Stomach smooth muscle (tissue), 2 donors: ENCODE measurements at regions not wholly inside any gene's neighbourhood (a gene's known extent, or its start where the extent isn't known, plus 50 kb on each side); places are given as distances from the start of the nearest gene placed in this dataset.

Source experiments
- H3K27ac ChIP-seq: one replicate; pipeline ENCODE4 v1.7.0; 2013; ENCODE audit warnings: mild to moderate bottlenecking, low read length, inconsistent platforms
- H3K27me3 ChIP-seq, 2 donors: one replicate each; pipeline ENCODE4 v1.7.0; 2013; ENCODE audit warnings: low read length in 2 of 2; ENCODE audit not compliant: insufficient read depth in 2 of 2, control insufficient read depth in 1 of 2
- H3K36me3 ChIP-seq, 2 donors: one replicate each; pipeline ENCODE4 v1.7.0; 2013; ENCODE audit warnings: low read length in 2 of 2; ENCODE audit not compliant: control insufficient read depth in 2 of 2, insufficient read depth in 2 of 2
- H3K4me1 ChIP-seq: one replicate; pipeline ENCODE4 v1.7.0; 2013; ENCODE audit warnings: low read length; ENCODE audit not compliant: control insufficient read depth, insufficient read depth
- H3K4me3 ChIP-seq, 2 donors: one replicate each; pipeline ENCODE4 v1.7.0; 2013; ENCODE audit warnings: low read length in 2 of 2
- H3K9ac ChIP-seq, 2 donors: one replicate each; pipeline ENCODE4 v1.7.0; 2013; ENCODE audit warnings: low read length in 2 of 2, mild to moderate bottlenecking in 1 of 2
- H3K9me3 ChIP-seq, 2 donors: one replicate each; pipeline ENCODE4 v1.7.0; 2013; ENCODE audit warnings: low read length in 2 of 2; ENCODE audit not compliant: control insufficient read depth in 2 of 2
- donor health status: healthy.
- donor health status: Pancreatic carcinoma.

DNA sequence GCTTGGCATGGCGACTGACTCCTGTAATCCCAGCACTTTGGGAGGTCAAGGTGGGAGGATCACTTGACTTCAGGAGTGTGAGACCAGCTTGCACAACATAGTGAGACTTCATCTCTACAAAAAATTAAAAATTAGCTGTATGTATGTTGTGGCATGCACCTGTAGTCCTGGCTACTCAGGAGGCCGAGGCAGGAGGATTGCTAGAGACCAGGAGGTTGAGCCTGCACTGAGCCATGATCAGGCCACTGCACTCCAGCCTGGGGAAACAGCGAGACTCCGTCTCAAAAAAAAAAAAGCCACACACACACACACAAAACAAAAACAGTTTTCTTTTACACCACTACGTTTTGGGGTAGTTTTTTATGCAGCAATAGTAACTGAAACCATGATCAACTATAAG is 89.0 kb upstream of the DHX40 start:
- H3K9ac ChIP-seq: no peak overlapping the region
- no peak overlapping the region for H3K27ac ChIP-seq
- no peak overlapping the region for H3K4me3 ChIP-seq
- H3K27me3 ChIP-seq: no peaks in the 10 kb centered on the region
- H3K36me3 ChIP-seq: no peaks in the 10 kb centered on the region
- no peaks in the 10 kb centered on the region for H3K4me1 ChIP-seq
- no peaks in the 10 kb centered on the region for H3K9me3 ChIP-seq

DNA sequence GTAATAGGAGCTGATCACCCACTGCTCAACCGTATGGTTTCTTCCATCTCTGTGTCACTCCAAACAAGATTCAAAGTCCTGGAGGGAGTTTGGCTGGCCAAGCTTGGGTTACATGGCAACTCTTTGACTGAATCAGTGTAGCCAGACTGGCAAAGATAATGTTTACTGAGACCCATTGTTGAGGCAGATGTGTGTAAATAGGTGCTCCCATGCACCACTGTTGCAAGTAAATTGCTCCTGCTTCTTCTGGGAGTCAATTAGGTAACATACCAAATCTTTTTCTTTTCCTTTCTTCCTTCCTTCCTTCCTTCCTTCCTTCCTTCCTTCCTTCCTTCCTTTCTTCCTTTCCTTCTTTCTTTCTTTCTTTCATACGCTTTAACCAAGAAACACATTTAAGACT is 86.3 kb upstream of the DHX40 start:
- no peak overlapping the region for H3K27ac ChIP-seq
- H3K9me3 ChIP-seq: no peaks in the 10 kb centered on the region
- H3K4me1 ChIP-seq: peaks cover 6% of the 10 kb centered on the region
- H3K36me3 ChIP-seq: no peaks in the 10 kb centered on the region
- H3K27me3 ChIP-seq: no peaks in the 10 kb centered on the region
- H3K4me3 ChIP-seq: no peak overlapping the region
- no peak overlapping the region for H3K9ac ChIP-seq

DNA sequence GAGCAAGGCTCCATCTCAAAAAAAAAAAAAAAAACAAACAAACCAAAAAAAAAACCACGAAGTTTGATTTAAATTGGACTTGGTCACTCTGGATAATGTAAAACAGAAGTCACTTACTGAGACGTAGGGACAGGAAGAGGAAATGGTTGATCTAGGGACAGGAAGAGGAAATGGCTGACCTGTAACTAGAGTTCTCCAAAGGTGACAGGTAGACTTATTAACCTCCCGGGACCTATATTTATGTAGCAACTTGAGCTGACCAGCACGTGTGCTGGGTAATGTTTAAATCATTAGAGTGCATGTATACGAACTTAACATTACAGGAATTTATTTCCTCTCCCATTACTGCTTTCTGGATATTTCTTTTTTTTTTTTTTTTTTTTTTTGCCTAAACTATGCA is 81.5 kb upstream of the DHX40 start:
- no peaks in the 10 kb centered on the region for H3K27me3 ChIP-seq
- peaks cover 11% of the 10 kb centered on the region for H3K4me1 ChIP-seq
- no peaks in the 10 kb centered on the region for H3K9me3 ChIP-seq
- H3K4me3 ChIP-seq: no peak overlapping the region
- no peaks in the 10 kb centered on the region for H3K36me3 ChIP-seq
- peak overlapping the region; percentile 31 for H3K27ac ChIP-seq
- no peak overlapping the region for H3K9ac ChIP-seq

DNA sequence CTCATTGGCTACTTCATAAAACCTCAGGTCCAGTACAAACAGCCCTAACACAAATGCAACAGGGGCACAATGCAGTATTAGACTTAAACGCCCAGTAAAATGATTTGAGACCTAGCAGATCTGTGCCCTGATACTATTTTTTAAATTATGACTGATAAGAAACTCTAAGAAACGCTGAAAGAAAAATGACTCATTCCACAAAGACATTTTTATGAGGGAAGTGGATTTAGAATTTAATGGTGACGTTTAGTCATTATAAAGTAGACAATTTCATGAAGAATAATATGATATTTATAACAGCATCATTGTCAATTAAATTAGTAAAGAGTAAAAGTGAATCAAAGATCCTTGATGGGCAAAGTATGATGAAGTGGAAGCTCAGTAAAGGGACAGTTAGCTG is 80.4 kb upstream of the DHX40 start:
- peaks cover 12% of the 10 kb centered on the region for H3K4me1 ChIP-seq
- no peak overlapping the region for H3K4me3 ChIP-seq
- H3K36me3 ChIP-seq: no peaks in the 10 kb centered on the region
- no peak overlapping the region for H3K9ac ChIP-seq
- no peaks in the 10 kb centered on the region for H3K9me3 ChIP-seq
- H3K27me3 ChIP-seq: no peaks in the 10 kb centered on the region
- H3K27ac ChIP-seq: no peak overlapping the region

DNA sequence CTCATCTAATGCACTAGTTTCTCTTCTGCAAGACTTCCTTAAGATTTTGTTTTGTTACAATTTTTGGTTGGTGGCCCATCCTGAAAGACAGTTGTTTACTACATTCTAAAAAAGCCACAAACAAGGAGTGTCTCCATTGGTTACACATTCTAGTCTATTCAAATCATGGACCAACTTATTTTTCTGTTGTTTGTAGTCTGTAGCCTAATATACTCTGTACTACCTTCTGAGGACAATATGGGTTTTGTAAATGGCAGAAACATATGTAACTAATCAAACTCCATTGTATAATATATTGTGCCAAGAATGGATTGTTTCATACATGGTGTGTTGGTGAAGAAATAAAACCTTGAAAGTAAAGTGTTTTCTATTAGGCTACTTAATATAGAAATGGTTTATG is 79.5 kb upstream of the DHX40 start:
- H3K9me3 ChIP-seq: no peaks in the 10 kb centered on the region
- H3K9ac ChIP-seq: no peak overlapping the region
- no peaks in the 10 kb centered on the region for H3K27me3 ChIP-seq
- no peak overlapping the region for H3K27ac ChIP-seq
- H3K4me1 ChIP-seq: peaks cover 16% of the 10 kb centered on the region
- H3K36me3 ChIP-seq: no peaks in the 10 kb centered on the region
- no peak overlapping the region for H3K4me3 ChIP-seq

DNA sequence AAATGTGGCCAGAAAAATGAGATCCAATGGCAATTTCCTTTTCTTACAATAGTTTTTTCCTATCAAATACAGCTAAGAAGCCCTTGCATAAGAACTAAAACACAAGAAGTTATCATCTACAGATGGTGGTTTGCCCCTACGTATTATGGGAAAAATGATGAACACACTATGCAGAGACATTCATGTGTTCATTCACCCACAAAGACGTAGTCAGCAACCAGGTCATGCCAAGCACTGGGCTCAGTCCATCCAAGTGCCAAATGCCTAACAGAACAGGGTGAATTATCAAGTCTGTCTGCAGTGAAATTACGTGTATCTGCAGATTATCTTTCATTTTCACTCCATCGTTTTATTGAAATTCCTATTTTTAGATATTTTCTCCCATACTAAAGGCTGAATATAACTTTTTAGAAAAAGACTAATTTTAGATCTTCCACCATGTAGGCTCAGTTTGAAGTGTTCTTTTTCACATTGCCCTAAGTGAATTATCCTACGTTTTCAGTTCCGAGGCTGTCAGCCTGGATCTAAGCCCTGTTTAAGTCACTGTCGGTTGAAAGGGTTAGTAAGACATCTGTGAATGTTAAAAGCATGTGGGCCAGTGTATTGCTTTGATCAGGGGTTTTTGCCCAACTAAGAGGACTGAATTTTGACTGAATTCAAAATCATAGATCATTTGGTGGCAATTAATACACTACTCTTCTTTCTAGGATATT is 78.1 kb upstream of the DHX40 start:
- no peak overlapping the region for H3K27ac ChIP-seq
- peaks cover 15% of the 10 kb centered on the region for H3K4me1 ChIP-seq
- H3K9ac ChIP-seq: peak overlapping the region; percentile 1 to 32
- H3K9me3 ChIP-seq: no peaks in the 10 kb centered on the region
- H3K27me3 ChIP-seq: no peaks in the 10 kb centered on the region
- peak overlapping the region; percentile 59 to 69 for H3K4me3 ChIP-seq
- H3K36me3 ChIP-seq: no peaks in the 10 kb centered on the region

DNA sequence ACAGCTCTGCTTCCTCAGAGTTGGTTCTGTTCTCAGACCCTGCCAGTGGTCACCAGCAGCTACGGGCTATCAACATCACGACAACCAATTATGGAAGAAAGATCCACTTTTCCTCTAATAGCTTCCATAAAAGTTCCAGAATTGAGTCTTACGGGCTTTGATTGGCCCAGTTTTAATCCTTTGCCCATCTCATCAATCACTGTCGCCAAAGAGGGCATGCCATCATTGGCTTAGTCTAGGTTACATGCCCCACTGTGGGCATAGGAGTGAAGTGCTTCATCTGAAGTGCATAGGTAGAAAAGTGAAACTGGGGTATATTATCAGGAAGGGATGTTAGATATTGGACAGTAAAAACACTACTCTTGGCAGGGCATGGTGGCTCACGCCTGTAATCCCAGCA is 76.6 kb upstream of the DHX40 start:
- H3K36me3 ChIP-seq: no peaks in the 10 kb centered on the region
- no peaks in the 10 kb centered on the region for H3K9me3 ChIP-seq
- no peaks in the 10 kb centered on the region for H3K27me3 ChIP-seq
- H3K9ac ChIP-seq: no peak overlapping the region
- no peak overlapping the region for H3K4me3 ChIP-seq
- H3K27ac ChIP-seq: no peak overlapping the region
- H3K4me1 ChIP-seq: peaks cover 13% of the 10 kb centered on the region

DNA sequence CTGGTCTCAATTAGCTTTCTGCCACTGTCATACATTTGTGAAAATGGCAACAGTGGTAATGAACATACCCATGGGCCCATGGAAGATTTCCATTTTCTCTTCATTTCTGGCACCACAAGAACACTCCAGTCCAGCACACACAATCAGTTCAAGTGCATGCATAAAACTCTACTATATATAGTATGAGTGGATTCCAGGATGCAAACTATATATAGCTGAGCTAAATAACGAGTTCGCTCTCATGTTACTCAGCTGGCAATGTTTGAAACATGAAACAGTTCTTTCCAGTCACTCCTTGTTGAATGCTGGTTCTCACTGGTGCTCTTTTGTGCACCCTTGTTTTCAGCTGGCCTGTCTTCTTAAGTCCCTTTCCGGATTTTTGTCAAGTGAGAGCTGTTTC is 75.2 kb upstream of the DHX40 start:
- no peak overlapping the region for H3K9ac ChIP-seq
- no peaks in the 10 kb centered on the region for H3K9me3 ChIP-seq
- H3K27ac ChIP-seq: no peak overlapping the region
- no peak overlapping the region for H3K4me3 ChIP-seq
- H3K27me3 ChIP-seq: no peaks in the 10 kb centered on the region
- peaks cover 13% of the 10 kb centered on the region for H3K4me1 ChIP-seq
- no peaks in the 10 kb centered on the region for H3K36me3 ChIP-seq

DNA sequence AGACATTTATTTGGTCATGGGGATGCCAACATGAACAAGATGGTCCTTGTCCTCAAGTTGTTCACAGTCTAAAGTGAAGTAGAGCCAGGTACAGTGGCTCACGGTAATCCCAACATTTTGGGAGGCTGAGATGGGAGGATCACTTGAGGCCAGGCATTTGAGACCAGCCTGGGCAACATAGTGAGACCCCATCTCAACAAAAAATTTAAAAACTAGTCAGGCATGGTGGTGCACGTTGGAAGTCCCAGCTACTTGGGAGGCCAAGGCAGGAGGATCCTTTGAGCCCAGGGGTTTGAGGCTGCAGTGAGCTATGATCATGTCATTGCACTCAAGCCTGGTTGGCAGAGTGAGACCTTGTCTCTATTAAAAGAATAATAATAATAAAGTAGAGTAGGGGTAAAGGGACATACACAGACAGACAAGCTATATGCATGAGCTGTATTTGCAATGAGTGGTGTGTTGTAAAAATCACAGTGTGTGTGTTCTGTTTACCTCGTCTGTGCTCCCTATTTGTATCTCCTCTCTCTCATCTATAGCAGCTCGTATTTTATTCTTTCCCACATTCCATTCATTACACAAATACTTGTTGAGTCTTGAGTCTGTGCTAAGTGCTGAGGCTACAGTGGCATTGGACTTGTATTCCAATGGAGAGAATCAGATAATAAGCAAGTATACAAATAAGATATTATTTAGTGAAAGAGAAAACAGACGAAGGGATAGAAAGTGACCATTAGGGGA is 73.9 kb upstream of the DHX40 start:
- Histone ChIP-seq H3K27ac (no peak overlapping the region), H3K9ac (no peak overlapping the region), H3K4me1 (peaks cover 16% of the 10 kb centered on the region), H3K27me3 (no peaks in the 10 kb centered on the region), H3K4me3 (no peak overlapping the region), H3K9me3 (no peaks in the 10 kb centered on the region), H3K36me3 (no peaks in the 10 kb centered on the region)

DNA sequence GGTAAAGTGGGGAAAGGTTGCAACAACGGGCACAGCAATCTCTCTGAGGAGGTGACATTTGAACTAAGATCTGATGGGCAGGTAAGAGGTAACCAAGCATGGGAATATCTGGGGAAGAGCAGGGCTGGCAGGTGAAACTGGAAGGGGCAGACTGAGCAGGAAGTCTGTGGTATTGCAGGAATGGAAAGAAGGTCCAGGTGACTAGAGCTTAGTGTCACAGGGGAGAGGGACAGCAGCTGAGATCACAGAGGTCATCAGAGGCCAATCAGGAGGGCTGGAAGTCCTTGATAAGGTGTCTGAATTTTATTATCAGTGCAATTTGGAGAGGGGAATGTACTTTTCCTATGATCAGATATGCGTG is 73.3 kb upstream of the DHX40 start:
- Histone ChIP-seq H3K4me3 (no peak overlapping the region), H3K9ac (no peak overlapping the region), H3K36me3 (no peaks in the 10 kb centered on the region), H3K9me3 (no peaks in the 10 kb centered on the region), H3K27me3 (no peaks in the 10 kb centered on the region), H3K27ac (no peak overlapping the region), H3K4me1 (peaks cover 16% of the 10 kb centered on the region)

DNA sequence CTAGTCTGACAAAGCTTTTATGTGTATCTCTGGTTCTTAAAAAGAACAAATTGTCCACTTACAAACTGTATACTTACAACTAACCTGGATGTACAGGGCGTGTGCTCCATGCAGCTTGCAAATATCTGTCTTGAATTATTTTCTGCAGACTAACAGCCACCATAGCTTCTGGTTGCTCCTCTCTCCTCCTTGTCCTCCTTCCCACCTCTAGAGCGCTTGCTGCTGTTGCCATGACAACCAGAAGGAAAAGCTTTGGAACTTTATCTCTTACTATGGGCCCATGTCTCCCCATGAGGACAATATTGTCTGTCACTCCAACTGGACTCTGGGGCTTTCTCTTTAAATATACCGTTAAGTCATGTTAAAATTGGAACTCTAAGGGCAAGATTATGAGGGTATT is 71.5 kb upstream of the DHX40 start:
- no peaks in the 10 kb centered on the region for H3K27me3 ChIP-seq
- no peaks in the 10 kb centered on the region for H3K36me3 ChIP-seq
- H3K9ac ChIP-seq: no peak overlapping the region
- H3K4me3 ChIP-seq: no peak overlapping the region
- no peaks in the 10 kb centered on the region for H3K9me3 ChIP-seq
- peaks cover 20% of the 10 kb centered on the region for H3K4me1 ChIP-seq
- H3K27ac ChIP-seq: no peak overlapping the region
